H9 (cell line): ENCODE measurements at regions not wholly inside any gene's neighbourhood (a gene's known extent, or its start where the extent isn't known, plus 50 kb on each side); places are given as distances from the start of the nearest gene placed in this dataset.
A peak's percentile ranks its signal among the peaks of the same experiment; 100 is the strongest.

Source experiments
- DNase-seq: peaks from one replicate; pipeline ENCODE4 v3.0.0-alpha.2; 2017
- H2AFZ ChIP-seq: one replicate; pipeline ENCODE4 v1.6.1; 2013; ENCODE audit warnings: mild to moderate bottlenecking, low read length, control low read depth, moderate library complexity
- H2AK5ac ChIP-seq: 2 replicates; pipeline ENCODE4 v1.6.1; 2013; ENCODE audit warnings: low read length, control low read depth, mixed read lengths; ENCODE audit not compliant: insufficient read length
- H2BK120ac ChIP-seq: one replicate; pipeline ENCODE4 v1.6.1; 2013; ENCODE audit warnings: low read depth, mild to moderate bottlenecking, low read length, control low read depth, inconsistent platforms; ENCODE audit not compliant: poor library complexity, severe bottlenecking
- H2BK12ac ChIP-seq: 2 replicates; pipeline ENCODE4 v1.6.1; 2013; ENCODE audit warnings: low read length, control low read depth, mixed read lengths, low read depth; ENCODE audit not compliant: insufficient read length
- H2BK15ac ChIP-seq: 2 replicates; pipeline ENCODE4 v1.6.1; 2013; ENCODE audit warnings: low read depth, low read length, control low read depth
- H2BK20ac ChIP-seq: one replicate; pipeline ENCODE4 v1.6.1; 2013; ENCODE audit warnings: low read depth, mild to moderate bottlenecking, low read length, control low read depth, inconsistent platforms; ENCODE audit not compliant: poor library complexity, severe bottlenecking
- H2BK5ac ChIP-seq: 2 replicates; pipeline ENCODE4 v1.6.1; 2013; ENCODE audit warnings: low read length, control low read depth, mixed read lengths; ENCODE audit not compliant: insufficient read length
- H3K14ac ChIP-seq: 2 replicates; pipeline ENCODE4 v1.6.1; 2013; ENCODE audit warnings: low read length, control low read depth; ENCODE audit not compliant: insufficient read depth
- H3K18ac ChIP-seq: 2 replicates; pipeline ENCODE4 v1.6.1; 2013; ENCODE audit warnings: low read depth, mild to moderate bottlenecking, mixed read lengths, low read length, control low read depth; ENCODE audit not compliant: insufficient read length
- H3K23ac ChIP-seq: 2 replicates; pipeline ENCODE4 v1.6.1; 2013; ENCODE audit warnings: low read length, control low read depth, mixed read lengths, low read depth; ENCODE audit not compliant: insufficient read length
- H3K23me2 ChIP-seq: 2 replicates; pipeline ENCODE4 v1.6.1; 2013; ENCODE audit warnings: low read depth, mild to moderate bottlenecking, mixed read lengths, low read length, control low read depth; ENCODE audit not compliant: insufficient read length, poor library complexity, severe bottlenecking
- H3K27ac ChIP-seq: 2 replicates; pipeline ENCODE4 v1.5.1; 2013; ENCODE audit warnings: low read length, control low read depth, mixed read lengths, low read depth; ENCODE audit not compliant: insufficient read length
- H3K27me3 ChIP-seq: 2 replicates; pipeline ENCODE4 v1.6.1; 2013; ENCODE audit warnings: low read length, control low read depth, inconsistent platforms; ENCODE audit not compliant: insufficient read depth
- H3K4ac ChIP-seq: 2 replicates; pipeline ENCODE4 v1.6.1; 2013; ENCODE audit warnings: low read depth, mild to moderate bottlenecking, control low read depth, inconsistent platforms, low read length, moderate library complexity
- H3K4me1 ChIP-seq: 2 replicates; pipeline ENCODE4 v1.6.1; 2013; ENCODE audit warnings: low read length, control low read depth, inconsistent platforms; ENCODE audit not compliant: insufficient read depth
- H3K4me2 ChIP-seq: 2 replicates; pipeline ENCODE4 v1.6.1; 2013; ENCODE audit warnings: low read length, control low read depth, mixed read lengths; ENCODE audit not compliant: insufficient read length, insufficient read depth
- H3K56ac ChIP-seq: 2 replicates; pipeline ENCODE4 v1.6.1; 2013; ENCODE audit warnings: low read depth, mild to moderate bottlenecking, mixed read lengths, low read length, control low read depth; ENCODE audit not compliant: insufficient read length
- H3K79me1 ChIP-seq: 2 replicates; pipeline ENCODE4 v1.6.1; 2013; ENCODE audit warnings: low read depth, mild to moderate bottlenecking, moderate library complexity, low read length, control low read depth, inconsistent platforms; ENCODE audit not compliant: insufficient read depth, poor library complexity, severe bottlenecking
- H3K79me2 ChIP-seq: 2 replicates; pipeline ENCODE4 v1.6.1; 2013; ENCODE audit warnings: low read length, control low read depth, inconsistent platforms; ENCODE audit not compliant: insufficient read depth
- H3K9ac ChIP-seq: 2 replicates; pipeline ENCODE4 v1.6.1; 2013; ENCODE audit warnings: low read length, control low read depth, mixed read lengths; ENCODE audit not compliant: insufficient read length; ENCODE audit errors: extremely low read depth
- H3K9me3 ChIP-seq: one replicate; pipeline ENCODE4 v1.6.1; 2013; ENCODE audit warnings: low read depth, low read length, inconsistent platforms; ENCODE audit not compliant: control insufficient read depth
- H3T11ph ChIP-seq: one replicate; pipeline ENCODE4 v1.6.1; 2013; ENCODE audit warnings: mild to moderate bottlenecking, low read length, control low read depth, inconsistent platforms
- H4K20me1 ChIP-seq: one replicate; pipeline ENCODE4 v1.6.1; 2013; ENCODE audit not compliant: control insufficient read depth, insufficient read length, insufficient read depth
- H4K5ac ChIP-seq: 2 replicates; pipeline ENCODE4 v1.6.1; 2013; ENCODE audit warnings: low read depth, mild to moderate bottlenecking, mixed read lengths, low read length, control low read depth; ENCODE audit not compliant: insufficient read length
- H4K8ac ChIP-seq: replicated peaks from 2 replicates; pipeline ENCODE4 v1.6.1; 2013; ENCODE audit warnings: low read length, control low read depth, mixed read lengths, low read depth; ENCODE audit not compliant: insufficient read length
- H4K91ac ChIP-seq: 2 replicates; pipeline ENCODE4 v1.6.1; 2013; ENCODE audit warnings: low read depth, mild to moderate bottlenecking, moderate library complexity, mixed read lengths, low read length, control low read depth; ENCODE audit not compliant: insufficient read length
- H3K27ac Mint-ChIP-seq, 3 experiments: 2 replicates in 2 of 3; 3 replicates in 1 of 3; pipeline ENCODE4 v1.8.0; 2020 to 2021; ENCODE audit warnings: mixed read lengths in 3 of 3, mild to moderate bottlenecking in 1 of 3, moderate library complexity in 1 of 3
- H3K27me3 Mint-ChIP-seq: 2 replicates; pipeline ENCODE4 v1.8.0; 2021; ENCODE audit warnings: low read depth, mild to moderate bottlenecking, moderate library complexity, mixed read lengths
- H3K36me3 Mint-ChIP-seq, 3 experiments: 2 replicates in 2 of 3; 3 replicates in 1 of 3; pipeline ENCODE4 v1.8.0; 2020 to 2021; ENCODE audit warnings: low read depth in 3 of 3, mixed read lengths in 3 of 3; ENCODE audit not compliant: insufficient read depth in 1 of 3
- H3K4me1 Mint-ChIP-seq, 2 experiments: 2 replicates each; pipeline ENCODE4 v1.8.0; 2020; ENCODE audit warnings: mixed read lengths in 2 of 2
- H3K4me3 Mint-ChIP-seq, 2 experiments: 2 replicates in 1 of 2; 3 replicates in 1 of 2; pipeline ENCODE4 v1.8.0; 2020 to 2021; ENCODE audit warnings: mild to moderate bottlenecking in 2 of 2, mixed read lengths in 2 of 2, moderate library complexity in 1 of 2
- H3K9me3 Mint-ChIP-seq, 2 experiments: 2 replicates in 1 of 2; 3 replicates in 1 of 2; pipeline ENCODE4 v1.8.0; 2020; ENCODE audit warnings: mild to moderate bottlenecking in 2 of 2, mixed read lengths in 2 of 2, moderate library complexity in 1 of 2
- WGBS: extraction: QIAGEN DNeasy Blood & Tissue Kit; methylation state at CpG from one replicate; pipeline ENCODE4 v1.1.7; 2013; ENCODE audit warnings: missing lambda C conversion rate, low lambda C conversion rate, mixed read lengths; ENCODE audit not compliant: insufficient read length; ENCODE audit errors: extremely low coverage; 5-methylcytosine and 5-hydroxymethylcytosine counted together
- TF ChIP-seq, protein P1 (sequence below): fragments of 200-600 bp; sonication (generic); conservative IDR thresholded peaks from 3 replicates; pipeline ENCODE4 v1.8.0; 2021; ENCODE audit warnings: antibody characterized with exemption, mild to moderate bottlenecking

DNA sequence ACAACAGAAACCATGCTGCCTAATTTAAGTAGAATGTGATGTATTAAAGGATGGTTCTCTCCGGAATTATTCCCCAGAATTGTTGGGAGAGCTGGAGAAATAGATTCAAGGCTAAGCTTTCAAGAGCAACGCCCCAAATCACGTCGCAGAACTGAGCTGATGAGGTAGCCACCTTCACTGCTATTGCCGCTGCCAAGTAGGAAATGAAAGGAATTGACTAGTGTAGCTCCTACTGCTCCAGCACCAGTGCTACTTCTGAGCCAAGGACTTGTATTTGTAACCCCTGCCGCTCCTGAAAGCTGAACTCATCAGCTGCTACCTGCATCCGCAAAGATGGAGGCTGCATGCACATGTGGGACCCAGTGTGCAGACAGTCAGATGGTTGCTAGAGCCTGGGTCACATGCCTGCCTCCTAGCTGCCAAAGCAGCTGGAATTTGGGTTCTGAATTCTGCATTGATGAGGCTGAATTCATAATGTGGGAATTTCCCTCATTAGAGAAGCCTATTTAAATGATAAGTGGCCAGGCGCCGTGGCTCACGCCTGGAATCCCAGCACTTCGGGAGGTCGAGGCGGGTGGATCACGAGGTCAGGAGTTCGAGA, 173.9 kb downstream of the PDGFRA start:
- Histone ChIP-seq H3K4ac (no peak overlapping the region), H4K5ac (no peak overlapping the region), H3K23ac (no peak overlapping the region), H3K23me2 (no peaks in the 10 kb centered on the region), H3K18ac (no peak overlapping the region), H2BK15ac (no peak overlapping the region), H3K27me3 (no peaks in the 10 kb centered on the region), H3K4me1 (no peaks in the 10 kb centered on the region), H3K14ac (no peak overlapping the region), H3K9me3 (no peaks in the 10 kb centered on the region), H2BK20ac (no peak overlapping the region), H2AFZ (no peak overlapping the region), H3T11ph (no peak overlapping the region), H3K9ac (no peak overlapping the region), H2BK12ac (no peak overlapping the region), H3K27ac (no peak overlapping the region), H2AK5ac (no peak overlapping the region), H2BK5ac (no peak overlapping the region), H3K79me1 (no peaks in the 10 kb centered on the region), H4K20me1 (no peaks in the 10 kb centered on the region), H4K91ac (no peak overlapping the region), H3K4me2 (no peak overlapping the region), H3K56ac (no peak overlapping the region), H2BK120ac (no peak overlapping the region), H3K79me2 (no peaks in the 10 kb centered on the region), H4K8ac (no peak overlapping the region)
- Mint-ChIP-seq H3K4me1 (peaks cover 5 to 11% of the 10 kb centered on the region in 2 experiments), H3K9me3 (no peaks in the 10 kb centered on the region), H3K4me3 (no peak overlapping the region), H3K27ac (peak overlapping the region in 1 of 3 experiments; percentile 81; a peak in 1 of 7 replicates), H3K36me3 (no peaks in the 10 kb centered on the region), H3K27me3 (no peaks in the 10 kb centered on the region)
- DNase-seq = peak; percentile 41
- TF ChIP-seq, protein P1, sequence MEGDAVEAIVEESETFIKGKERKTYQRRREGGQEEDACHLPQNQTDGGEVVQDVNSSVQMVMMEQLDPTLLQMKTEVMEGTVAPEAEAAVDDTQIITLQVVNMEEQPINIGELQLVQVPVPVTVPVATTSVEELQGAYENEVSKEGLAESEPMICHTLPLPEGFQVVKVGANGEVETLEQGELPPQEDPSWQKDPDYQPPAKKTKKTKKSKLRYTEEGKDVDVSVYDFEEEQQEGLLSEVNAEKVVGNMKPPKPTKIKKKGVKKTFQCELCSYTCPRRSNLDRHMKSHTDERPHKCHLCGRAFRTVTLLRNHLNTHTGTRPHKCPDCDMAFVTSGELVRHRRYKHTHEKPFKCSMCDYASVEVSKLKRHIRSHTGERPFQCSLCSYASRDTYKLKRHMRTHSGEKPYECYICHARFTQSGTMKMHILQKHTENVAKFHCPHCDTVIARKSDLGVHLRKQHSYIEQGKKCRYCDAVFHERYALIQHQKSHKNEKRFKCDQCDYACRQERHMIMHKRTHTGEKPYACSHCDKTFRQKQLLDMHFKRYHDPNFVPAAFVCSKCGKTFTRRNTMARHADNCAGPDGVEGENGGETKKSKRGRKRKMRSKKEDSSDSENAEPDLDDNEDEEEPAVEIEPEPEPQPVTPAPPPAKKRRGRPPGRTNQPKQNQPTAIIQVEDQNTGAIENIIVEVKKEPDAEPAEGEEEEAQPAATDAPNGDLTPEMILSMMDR = no peak
- no CpG with 5 or more reads among the region's 15 CpGs for WGBS
